HG02610 (cell line): ENCODE measurements at regions not wholly inside any gene's neighbourhood (a gene's known extent, or its start where the extent isn't known, plus 50 kb on each side); places are given as distances from the start of the nearest gene placed in this dataset.

Source experiments
- ATAC-seq: cut with Tn5 transposase; IDR thresholded peaks from one replicate; pipeline ENCODE4 v1.9.1; 2021; ENCODE audit warnings: mild to moderate bottlenecking, moderate library complexity; ENCODE audit not compliant: unreplicated experiment

GRCh38 chr6:144335311-144335861 is 50.3 kb downstream of the UTRN start:
- no peak for ATAC-seq

- ATAC-seq: peak; percentile 68
Observed at GRCh38 chr6:144335914-144336313, 50.8 kb downstream of the UTRN start.

DNA sequence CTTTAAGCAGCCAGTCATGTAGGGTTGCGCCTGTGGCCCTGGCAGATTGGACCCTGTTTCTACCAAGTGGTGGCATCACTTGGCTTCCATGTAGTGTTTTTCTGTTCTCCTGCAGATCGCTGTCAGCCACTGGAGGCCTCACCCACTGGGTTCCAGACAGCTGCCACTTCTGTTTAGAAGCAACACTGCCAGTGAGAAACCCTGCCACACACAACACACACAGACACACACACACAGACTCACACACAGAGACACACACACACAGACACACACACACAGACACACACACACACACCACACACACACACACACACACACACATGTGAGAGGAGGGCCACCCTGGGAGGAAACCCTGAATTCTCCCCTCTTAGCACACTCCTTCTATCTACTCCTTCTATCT is 51.8 kb downstream of the UTRN start:
- ATAC-seq: no peak

GRCh38 chr6:144338474-144338873 is 53.3 kb downstream of the UTRN start:
- no peak for ATAC-seq

DNA sequence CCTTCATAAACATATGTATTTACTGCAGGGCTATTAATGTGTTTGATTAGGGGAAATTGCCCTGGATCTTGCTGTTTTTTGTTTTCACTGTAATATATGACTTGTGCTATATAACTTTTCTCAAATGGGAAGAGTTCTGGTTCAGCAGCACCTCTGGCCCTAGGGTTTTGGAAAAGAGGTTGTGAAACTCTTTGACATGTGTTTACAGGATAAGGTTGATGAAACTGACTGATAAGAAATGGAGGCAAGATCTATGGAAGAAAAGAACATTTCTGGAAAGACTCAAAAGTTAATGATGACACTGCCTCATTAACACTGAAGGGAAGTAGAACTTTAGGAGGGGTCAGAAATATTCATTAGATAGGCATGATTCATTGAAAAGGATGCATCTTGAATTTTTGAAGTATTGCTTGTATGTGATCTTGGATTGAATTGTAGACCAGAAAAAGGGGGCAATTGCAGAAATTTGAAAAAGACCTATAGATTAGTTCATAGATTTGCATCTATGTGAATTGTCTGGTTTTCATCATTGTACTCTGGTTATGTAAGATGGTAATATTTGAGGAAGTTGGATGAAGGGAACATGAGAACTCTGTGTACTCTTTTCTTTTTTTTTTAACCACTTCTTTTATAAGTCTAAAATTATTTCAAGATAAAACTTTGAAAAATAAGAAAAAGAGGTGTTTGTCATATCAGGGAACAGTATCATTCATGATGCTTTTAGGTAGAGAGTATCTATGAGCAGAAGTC is 54.0 kb downstream of the UTRN start:
- ATAC-seq: no peak

DNA sequence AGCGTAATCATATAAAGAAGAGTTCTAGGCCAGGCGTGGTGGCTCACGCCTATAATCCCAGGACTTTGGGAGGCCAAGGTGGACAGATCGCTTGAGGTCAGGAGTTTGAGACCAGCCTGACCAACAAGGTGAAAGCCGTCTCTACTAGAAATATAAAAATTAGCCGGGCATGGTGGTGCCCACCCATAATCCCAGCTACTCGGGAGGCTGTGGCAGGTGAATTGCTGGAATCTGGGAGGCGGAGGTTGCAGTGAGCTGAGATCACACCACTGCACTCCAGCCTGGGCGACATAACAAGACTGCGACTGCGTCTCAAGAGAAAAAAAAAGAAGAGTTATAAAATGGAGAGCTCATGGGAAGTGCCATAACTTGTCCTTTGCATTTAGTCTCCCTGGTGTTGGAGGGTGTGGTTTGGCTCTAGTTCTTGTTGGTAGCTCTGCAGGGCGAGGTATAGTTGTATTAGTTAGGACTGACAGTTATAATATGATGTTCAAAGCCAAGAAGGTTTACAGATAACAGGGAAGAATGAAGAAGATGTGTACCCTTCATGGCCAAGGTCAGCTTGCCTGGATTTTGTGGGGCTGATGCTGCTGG is 54.8 kb downstream of the UTRN start:
- ATAC-seq: no peak

GRCh38 chr6:144340541-144341371 is 55.6 kb downstream of the UTRN start:
- no peak for ATAC-seq

DNA sequence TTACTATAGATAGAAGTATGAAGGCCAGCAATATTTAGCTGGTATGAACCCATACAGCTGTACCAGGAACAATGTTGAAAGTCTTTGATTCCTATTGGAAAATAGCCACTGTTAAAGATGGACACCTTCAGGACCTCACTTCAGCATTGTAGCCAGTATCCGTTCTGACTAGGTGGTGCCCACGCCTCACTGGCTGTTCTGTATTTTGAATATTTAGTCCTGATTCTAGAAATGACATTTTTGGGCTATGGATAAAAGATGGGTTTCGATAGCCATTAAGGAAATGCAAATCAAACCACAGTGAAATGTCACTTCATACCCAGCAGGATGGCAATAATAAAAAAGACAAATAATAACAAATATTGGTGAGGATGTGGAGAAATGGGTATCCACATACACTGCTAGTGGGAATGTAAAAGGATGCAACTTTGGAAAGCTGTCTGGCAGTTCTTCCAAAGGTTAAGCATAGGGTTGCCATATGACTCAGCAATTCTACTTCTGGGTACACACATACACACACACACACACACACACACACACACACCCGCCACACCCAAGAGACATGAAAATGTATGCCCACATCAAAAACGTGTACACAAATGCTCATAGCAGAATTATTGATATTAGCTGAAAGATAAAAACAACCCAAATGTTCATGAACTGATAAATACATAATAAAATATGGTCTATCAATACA is 56.8 kb downstream of the UTRN start:
- ATAC-seq: peak; percentile 55

GRCh38 chr6:144343701-144344428 is 58.7 kb downstream of the UTRN start:
- ATAC-seq: peak; percentile 60

DNA sequence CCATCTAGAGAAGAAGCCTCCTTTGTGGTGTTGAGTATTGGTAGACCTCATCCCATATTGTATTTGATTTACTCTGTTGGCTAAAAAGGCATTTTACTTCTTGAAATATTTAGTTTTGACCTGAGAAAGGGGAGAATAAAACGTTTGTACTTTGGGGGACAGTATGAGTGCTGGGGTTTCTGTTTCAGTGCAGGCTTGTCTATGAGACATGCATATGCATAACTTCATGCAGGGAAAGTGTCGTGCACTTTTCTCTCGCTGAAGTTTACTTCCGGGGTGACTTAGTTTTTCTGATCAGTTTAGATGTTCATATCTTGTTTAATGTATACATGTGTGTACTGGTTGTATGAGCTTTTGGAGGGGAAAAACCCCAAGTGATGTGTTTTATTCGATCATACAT is 59.5 kb downstream of the UTRN start:
- peak; percentile 33 for ATAC-seq

GRCh38 chr6:144345451-144345850 is 60.3 kb downstream of the UTRN start:
- no peak for ATAC-seq

DNA sequence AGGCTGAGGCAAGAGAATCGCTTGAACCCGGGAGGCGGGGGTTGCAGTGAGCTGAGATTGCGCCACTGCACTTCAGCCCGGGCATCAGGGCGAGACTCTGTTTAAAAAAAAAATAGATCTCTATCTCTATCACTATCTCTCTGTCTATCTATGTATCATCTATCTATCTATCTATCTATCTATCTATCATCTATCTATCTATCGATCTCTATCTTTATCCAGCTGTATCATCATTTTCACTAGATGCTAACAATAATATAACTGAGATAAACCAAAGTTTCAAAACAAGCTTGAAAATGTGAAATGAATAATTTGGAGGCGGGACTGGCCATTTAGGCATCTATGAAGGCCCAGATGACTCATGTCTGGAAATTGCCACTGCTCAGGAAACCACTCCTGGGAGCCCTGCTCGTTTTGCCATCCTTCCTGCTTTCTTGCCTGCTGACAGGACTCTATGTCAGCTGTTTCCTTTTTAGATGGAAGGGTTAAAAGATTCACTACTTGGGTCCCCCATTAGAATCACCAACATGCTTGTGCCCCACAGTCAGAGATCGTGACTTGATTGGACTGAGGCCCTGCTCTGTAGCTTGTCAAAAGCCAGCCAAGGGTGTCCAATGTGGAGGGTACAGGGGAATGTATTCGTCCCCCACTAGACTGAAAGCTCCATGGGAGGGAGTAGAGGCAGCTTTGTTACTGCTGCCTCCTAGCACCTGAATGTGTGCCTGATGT is 61.7 kb downstream of the UTRN start:
- peak; percentile 34 for ATAC-seq

GRCh38 chr6:144347448-144347759 is 62.3 kb downstream of the UTRN start:
- no peak for ATAC-seq

DNA sequence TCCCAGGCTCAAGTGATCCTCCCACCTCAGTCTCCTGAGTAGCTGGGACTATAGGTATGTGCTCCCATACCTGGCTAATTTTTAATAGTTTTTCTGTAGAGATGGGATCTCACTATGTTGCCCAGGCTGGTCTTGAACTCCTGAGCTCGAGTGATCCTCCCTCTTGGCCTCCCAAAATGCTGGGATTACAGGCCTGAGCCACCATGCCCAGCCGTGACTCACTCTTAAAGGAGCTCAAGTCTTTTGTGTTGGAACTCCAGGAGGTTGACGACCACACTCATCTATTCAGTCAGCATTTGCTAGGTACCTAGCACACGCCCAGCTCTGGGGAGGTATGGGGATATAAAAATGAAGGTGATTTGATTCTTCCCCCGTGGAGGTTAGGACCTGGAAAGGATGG is 62.8 kb downstream of the UTRN start:
- ATAC-seq: no peak

- peak; percentile 43 for ATAC-seq
Observed at GRCh38 chr6:144349690-144350527, 64.8 kb downstream of the UTRN start.

- ATAC-seq: no peak
Observed at GRCh38 chr6:144350528-144350880, 65.4 kb downstream of the UTRN start.

DNA sequence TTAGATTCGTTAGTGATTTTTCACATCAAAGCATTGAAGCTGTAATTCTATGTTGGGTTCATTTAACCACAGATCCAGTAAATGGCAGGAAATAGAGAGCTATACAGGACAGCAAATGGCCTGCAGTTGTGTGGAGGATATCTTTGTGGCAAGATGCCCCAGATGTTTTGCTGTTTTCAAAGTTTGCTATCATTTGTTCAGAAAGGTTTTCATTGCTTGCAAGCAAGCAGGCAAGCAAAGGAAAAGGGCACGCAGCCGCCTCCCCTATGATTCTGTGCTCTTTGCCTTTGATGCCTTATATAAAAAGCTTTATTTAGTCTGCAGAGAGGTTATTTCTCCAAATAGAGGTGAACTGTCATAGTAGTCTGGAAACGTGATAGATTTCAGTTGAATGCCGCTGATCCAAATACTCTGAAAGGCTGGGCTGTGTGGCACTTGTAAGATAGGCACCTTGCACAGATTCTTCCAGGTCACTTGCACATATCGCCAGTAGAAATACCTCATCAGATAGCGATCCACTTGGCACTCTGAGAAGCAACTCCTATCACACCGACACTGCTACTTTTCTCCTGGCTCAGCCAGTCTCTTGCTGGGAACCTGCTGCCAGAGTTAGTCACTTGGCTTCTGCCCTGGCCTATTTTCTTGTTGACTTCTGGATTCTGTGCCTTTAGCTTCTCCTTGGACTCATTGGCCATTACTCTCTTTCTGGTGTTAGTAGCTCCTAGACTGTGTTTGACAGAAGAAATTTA is 66.4 kb downstream of the UTRN start:
- no peak for ATAC-seq

- ATAC-seq: peak; percentile 34
Observed at GRCh38 chr6:144352331-144352730, 67.2 kb downstream of the UTRN start.
